Karpas-422 (cell line): ENCODE measurements at regions not wholly inside any gene's neighbourhood (a gene's known extent, or its start where the extent isn't known, plus 50 kb on each side); places are given as distances from the start of the nearest gene placed in this dataset.
"Not testable (repeated sequence)": the region's sequence is repeated elsewhere in the genome, so short reads cannot be mapped to it uniquely, and the experiment has no call there.

Source experiments
- DNase-seq: peaks from one replicate; pipeline ENCODE4 v3.0.0-alpha.2; 2015
- H2AFZ ChIP-seq: fragments of 200-600 bp; sonication (generic); 2 replicates; pipeline ENCODE4 v1.6.1; 2014; ENCODE audit warnings: antibody characterized with exemption, low read length, mixed read lengths
- H3K27ac ChIP-seq: fragments of 200-600 bp; sonication (generic); 2 replicates; pipeline ENCODE4 v1.5.1; 2014; ENCODE audit warnings: mild to moderate bottlenecking, low read length, moderate library complexity
- H3K27me3 ChIP-seq: fragments of 200-600 bp; sonication (generic); 2 replicates; pipeline ENCODE4 v1.6.1; 2014; ENCODE audit warnings: low read length, mixed read lengths
- H3K36me3 ChIP-seq: fragments of 200-600 bp; sonication (generic); 2 replicates; pipeline ENCODE4 v1.6.1; 2014; ENCODE audit warnings: low read length, mixed read lengths; ENCODE audit not compliant: insufficient read depth
- H3K4me1 ChIP-seq: fragments of 200-600 bp; sonication (generic); 2 replicates; pipeline ENCODE4 v1.6.1; 2014; ENCODE audit warnings: mild to moderate bottlenecking, low read length, mixed read lengths
- H3K4me2 ChIP-seq: fragments of 200-600 bp; sonication (generic); 2 replicates; pipeline ENCODE4 v1.6.1; 2014; ENCODE audit warnings: low read length, low read depth, mild to moderate bottlenecking; ENCODE audit not compliant: poor library complexity, severe bottlenecking
- H3K4me3 ChIP-seq: fragments of 200-600 bp; sonication (generic); 2 replicates; pipeline ENCODE4 v1.5.1; 2014; ENCODE audit warnings: mild to moderate bottlenecking, antibody characterized with exemption, low read length, mixed read lengths
- H3K79me2 ChIP-seq: fragments of 200-600 bp; sonication (generic); 2 replicates; pipeline ENCODE4 v1.6.1; 2014; ENCODE audit warnings: mild to moderate bottlenecking, low read length, mixed read lengths
- H3K9ac ChIP-seq: fragments of 200-600 bp; sonication (generic); 2 replicates; pipeline ENCODE4 v1.6.0; 2014; ENCODE audit warnings: low read length
- H3K9me2 ChIP-seq: fragments of 200-600 bp; sonication (generic), shearing (Covaris generic); replicated peaks from 2 replicates; pipeline ENCODE4 v1.6.0; 2014; ENCODE audit warnings: mild to moderate bottlenecking, low read length, moderate library complexity; ENCODE audit not compliant: insufficient read depth
- H3K9me3 ChIP-seq: fragments of 300-700, 200-600 bp; sonication (generic); 2 replicates; pipeline ENCODE4 v1.6.1; 2014; ENCODE audit warnings: low read length, mixed read lengths
- H4K20me1 ChIP-seq: fragments of 200-600 bp; sonication (generic); 2 replicates; pipeline ENCODE4 v1.6.1; 2014; ENCODE audit warnings: mild to moderate bottlenecking, antibody characterized with exemption, low read length, low read depth; ENCODE audit not compliant: insufficient read depth

- H3K4me1 ChIP-seq, result peaks cover 9% of the 10 kb centered on the region
- DNase-seq, result no peak
- H3K27me3 ChIP-seq, result no peaks in the 10 kb centered on the region
- no peak overlapping the region for H3K4me2 ChIP-seq
- H3K9me3 ChIP-seq, result no peaks in the 10 kb centered on the region
- H3K36me3 ChIP-seq, result no peaks in the 10 kb centered on the region
- no peak overlapping the region for H3K4me3 ChIP-seq
- H3K79me2 ChIP-seq, result no peaks in the 10 kb centered on the region
- no peak overlapping the region for H3K9ac ChIP-seq
- no peak overlapping the region for H2AFZ ChIP-seq
- H3K9me2 ChIP-seq, result no peaks in the 10 kb centered on the region
- H4K20me1 ChIP-seq, result no peaks in the 10 kb centered on the region
- H3K27ac ChIP-seq, result no peak overlapping the region
Measured at GRCh38 chr4:14167876-14168510, 540.5 kb upstream of the BOD1L1 start.

GRCh38 chr4:14168919-14169318 lies 541.4 kb upstream of the BOD1L1 start:
- Histone ChIP-seq H2AFZ (no peak overlapping the region), H3K4me1 (peaks cover 9% of the 10 kb centered on the region), H3K4me3 (no peak overlapping the region), H3K27ac (no peak overlapping the region), H3K9ac (no peak overlapping the region), H3K9me2 (no peaks in the 10 kb centered on the region), H3K36me3 (no peaks in the 10 kb centered on the region), H3K4me2 (no peak overlapping the region), H4K20me1 (no peaks in the 10 kb centered on the region), H3K27me3 (no peaks in the 10 kb centered on the region), H3K79me2 (no peaks in the 10 kb centered on the region), H3K9me3 (no peaks in the 10 kb centered on the region)
- DNase-seq, result no peak

GRCh38 chr4:14169460-14169859 lies 541.9 kb upstream of the BOD1L1 start:
- Histone ChIP-seq H3K9me2 (no peaks in the 10 kb centered on the region), H2AFZ (no peak overlapping the region), H3K27me3 (no peaks in the 10 kb centered on the region), H3K79me2 (no peaks in the 10 kb centered on the region), H3K36me3 (no peaks in the 10 kb centered on the region), H3K4me3 (no peak overlapping the region), H3K27ac (no peak overlapping the region), H3K9me3 (no peaks in the 10 kb centered on the region), H3K9ac (no peak overlapping the region), H4K20me1 (no peaks in the 10 kb centered on the region), H3K4me1 (peaks cover 9% of the 10 kb centered on the region), H3K4me2 (no peak overlapping the region)
- no peak for DNase-seq

- H3K9me3 ChIP-seq, H3K9ac ChIP-seq, H4K20me1 ChIP-seq, DNase-seq, H3K79me2 ChIP-seq, H3K27ac ChIP-seq, H3K36me3 ChIP-seq, H3K4me2 ChIP-seq, H3K4me3 ChIP-seq, H3K9me2 ChIP-seq, H2AFZ ChIP-seq, H3K27me3 ChIP-seq, H3K4me1 ChIP-seq: not testable (repeated sequence)
Measured at GRCh38 chr4:14169940-14170339, 542.4 kb upstream of the BOD1L1 start.

GRCh38 chr4:14176613-14177012 lies 549.1 kb upstream of the BOD1L1 start:
- Histone ChIP-seq H3K27ac (no peak overlapping the region), H3K79me2 (no peaks in the 10 kb centered on the region), H3K27me3 (no peaks in the 10 kb centered on the region), H3K4me2 (no peak overlapping the region), H3K9ac (no peak overlapping the region), H3K4me1 (peaks cover 12% of the 10 kb centered on the region), H3K9me2 (no peaks in the 10 kb centered on the region), H3K4me3 (no peak overlapping the region), H3K9me3 (no peaks in the 10 kb centered on the region), H3K36me3 (no peaks in the 10 kb centered on the region), H4K20me1 (no peaks in the 10 kb centered on the region), H2AFZ (no peak overlapping the region)
- no peak for DNase-seq

- Histone ChIP-seq H3K9me3 (no peaks in the 10 kb centered on the region), H3K79me2 (no peaks in the 10 kb centered on the region), H4K20me1 (no peaks in the 10 kb centered on the region), H3K4me1 (peaks cover 12% of the 10 kb centered on the region), H3K27me3 (no peaks in the 10 kb centered on the region), H3K4me2 (no peak overlapping the region), H3K9ac (no peak overlapping the region), H3K9me2 (no peaks in the 10 kb centered on the region), H2AFZ (no peak overlapping the region), H3K4me3 (no peak overlapping the region), H3K27ac (no peak overlapping the region), H3K36me3 (no peaks in the 10 kb centered on the region)
- DNase-seq, result no peak
Measured at GRCh38 chr4:14177987-14178386, 550.5 kb upstream of the BOD1L1 start.

GRCh38 chr4:14178421-14178820 lies 550.9 kb upstream of the BOD1L1 start:
- no peaks in the 10 kb centered on the region for H3K79me2 ChIP-seq
- no peak overlapping the region for H3K9ac ChIP-seq
- H3K27ac ChIP-seq, result no peak overlapping the region
- DNase-seq, result no peak
- no peak overlapping the region for H3K4me3 ChIP-seq
- H3K36me3 ChIP-seq, result no peaks in the 10 kb centered on the region
- H4K20me1 ChIP-seq, result no peaks in the 10 kb centered on the region
- H3K4me2 ChIP-seq, result no peak overlapping the region
- no peaks in the 10 kb centered on the region for H3K27me3 ChIP-seq
- no peaks in the 10 kb centered on the region for H3K9me3 ChIP-seq
- no peak overlapping the region for H2AFZ ChIP-seq
- H3K9me2 ChIP-seq, result no peaks in the 10 kb centered on the region
- peaks cover 12% of the 10 kb centered on the region for H3K4me1 ChIP-seq

GRCh38 chr4:14180166-14180565 lies 552.6 kb upstream of the BOD1L1 start:
- Histone ChIP-seq H3K27me3 (no peaks in the 10 kb centered on the region), H3K27ac (no peak overlapping the region), H3K9me2 (no peaks in the 10 kb centered on the region), H2AFZ (no peak overlapping the region), H3K79me2 (no peaks in the 10 kb centered on the region), H3K9me3 (no peaks in the 10 kb centered on the region), H3K4me1 (peaks cover 12% of the 10 kb centered on the region), H3K4me3 (no peak overlapping the region), H3K4me2 (no peak overlapping the region), H3K9ac (no peak overlapping the region), H4K20me1 (no peaks in the 10 kb centered on the region), H3K36me3 (no peaks in the 10 kb centered on the region)
- DNase-seq, result no peak
